PFSK-1 (cell line): ENCODE measurements at regions not wholly inside any gene's neighbourhood (a gene's known extent, or its start where the extent isn't known, plus 50 kb on each side); places are given as distances from the start of the nearest gene placed in this dataset.

Experiments used
- FOXP2 ChIP-seq: optimal IDR thresholded peaks from 2 replicates; pipeline ENCODE3; 2011; ENCODE audit warnings: borderline replicate concordance, control low read depth, inconsistent platforms; ENCODE audit not compliant: insufficient read depth; ENCODE audit errors: extremely low read length, extremely low read depth
- POLR2AphosphoS5 ChIP-seq: IDR thresholded peaks from 2 replicates; pipeline ENCODE4 v1.6.1; 2012; ENCODE audit warnings: low read depth, mild to moderate bottlenecking, control low read depth, low read length, moderate library complexity
- TAF1 ChIP-seq: IDR thresholded peaks from 2 replicates; pipeline ENCODE4 v1.6.1; 2012; ENCODE audit warnings: low read length, control low read depth, borderline replicate concordance; ENCODE audit not compliant: insufficient read depth
- TF ChIP-seq, protein P1 (sequence below), 2 experiments: IDR thresholded peaks; 2 replicates each; pipeline versions ENCODE4 v1.6.1 to v1.8.0; 2011 to 2012; ENCODE audit warnings: low read depth in 2 of 2, low read length in 2 of 2, control low read depth in 1 of 2, inconsistent platforms in 1 of 2, mild to moderate bottlenecking in 1 of 2, moderate library complexity in 1 of 2; ENCODE audit not compliant: insufficient read depth in 1 of 2

DNA sequence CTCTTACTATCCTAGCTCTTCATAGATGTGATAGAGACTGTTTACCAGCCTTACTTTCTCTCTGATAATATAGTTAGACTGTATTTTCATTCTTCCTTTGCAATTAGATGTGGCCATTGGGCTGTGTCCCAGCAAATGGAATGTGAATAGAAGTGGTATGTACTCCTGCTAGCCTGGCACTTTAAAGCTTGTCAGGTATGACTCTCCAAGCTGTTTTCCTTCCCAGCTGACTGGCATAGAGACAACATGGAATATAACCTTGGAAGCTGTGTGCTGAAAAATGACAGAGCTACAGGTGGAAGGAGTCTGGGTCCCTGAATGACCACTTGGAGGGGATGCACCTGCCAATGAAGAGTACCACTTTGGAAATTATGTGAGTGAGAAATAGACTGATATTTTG, 116.2 kb downstream of the DIRAS2 start:
- TF ChIP-seq, protein P1, sequence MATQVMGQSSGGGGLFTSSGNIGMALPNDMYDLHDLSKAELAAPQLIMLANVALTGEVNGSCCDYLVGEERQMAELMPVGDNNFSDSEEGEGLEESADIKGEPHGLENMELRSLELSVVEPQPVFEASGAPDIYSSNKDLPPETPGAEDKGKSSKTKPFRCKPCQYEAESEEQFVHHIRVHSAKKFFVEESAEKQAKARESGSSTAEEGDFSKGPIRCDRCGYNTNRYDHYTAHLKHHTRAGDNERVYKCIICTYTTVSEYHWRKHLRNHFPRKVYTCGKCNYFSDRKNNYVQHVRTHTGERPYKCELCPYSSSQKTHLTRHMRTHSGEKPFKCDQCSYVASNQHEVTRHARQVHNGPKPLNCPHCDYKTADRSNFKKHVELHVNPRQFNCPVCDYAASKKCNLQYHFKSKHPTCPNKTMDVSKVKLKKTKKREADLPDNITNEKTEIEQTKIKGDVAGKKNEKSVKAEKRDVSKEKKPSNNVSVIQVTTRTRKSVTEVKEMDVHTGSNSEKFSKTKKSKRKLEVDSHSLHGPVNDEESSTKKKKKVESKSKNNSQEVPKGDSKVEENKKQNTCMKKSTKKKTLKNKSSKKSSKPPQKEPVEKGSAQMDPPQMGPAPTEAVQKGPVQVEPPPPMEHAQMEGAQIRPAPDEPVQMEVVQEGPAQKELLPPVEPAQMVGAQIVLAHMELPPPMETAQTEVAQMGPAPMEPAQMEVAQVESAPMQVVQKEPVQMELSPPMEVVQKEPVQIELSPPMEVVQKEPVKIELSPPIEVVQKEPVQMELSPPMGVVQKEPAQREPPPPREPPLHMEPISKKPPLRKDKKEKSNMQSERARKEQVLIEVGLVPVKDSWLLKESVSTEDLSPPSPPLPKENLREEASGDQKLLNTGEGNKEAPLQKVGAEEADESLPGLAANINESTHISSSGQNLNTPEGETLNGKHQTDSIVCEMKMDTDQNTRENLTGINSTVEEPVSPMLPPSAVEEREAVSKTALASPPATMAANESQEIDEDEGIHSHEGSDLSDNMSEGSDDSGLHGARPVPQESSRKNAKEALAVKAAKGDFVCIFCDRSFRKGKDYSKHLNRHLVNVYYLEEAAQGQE (IDR thresholded peaks at IDR 0.05; ENCODE audit: insufficient read depth in 1 of 2, low read depth in 2 of 2, low read length in 2 of 2) = no peak
- TF ChIP-seq POLR2AphosphoS5 = no peak
- TF ChIP-seq TAF1 = no peak
- TF ChIP-seq FOXP2 = no peak
